ENCODE measurements at regions not wholly inside any gene's neighbourhood (a gene's known extent, or its start where the extent isn't known, plus 50 kb on each side); places are given as distances from the start of the nearest gene placed in this dataset.
"Not testable (repeated sequence)": the region's sequence is repeated elsewhere in the genome, so short reads cannot be mapped to it uniquely, and the experiment has no call there.

DNA sequence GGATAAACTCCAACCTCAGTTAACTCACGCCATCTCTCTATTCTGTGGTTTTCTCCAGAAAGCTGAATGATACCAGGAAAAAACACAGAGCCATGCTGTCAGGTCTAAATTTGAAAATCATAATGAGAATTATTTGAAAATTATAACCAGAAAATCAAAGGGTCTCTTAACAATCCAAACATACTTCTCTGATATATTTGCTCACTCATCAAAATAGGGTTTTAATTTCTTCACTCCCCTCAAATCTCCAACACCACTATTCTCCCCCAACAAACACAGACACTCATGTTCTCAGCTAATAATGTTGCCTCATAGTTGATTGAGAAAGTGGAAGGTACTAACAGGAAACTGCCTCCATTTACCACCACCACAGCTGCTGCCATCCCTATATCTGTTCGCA is 375.5 kb downstream of the TLE1 start:
- H3K27me3 ChIP-seq = no peaks in the 10 kb centered on the region
- no peak overlapping the region for H3K4me3 ChIP-seq
- intact Hi-C loops (cut with DNase I) = no loop called here
- WGBS, 2 donors = 92 to 94% methylated on average over 2 of the region's 2 CpGs
- DNase-seq = no peak
- TF ChIP-seq, protein P1, sequence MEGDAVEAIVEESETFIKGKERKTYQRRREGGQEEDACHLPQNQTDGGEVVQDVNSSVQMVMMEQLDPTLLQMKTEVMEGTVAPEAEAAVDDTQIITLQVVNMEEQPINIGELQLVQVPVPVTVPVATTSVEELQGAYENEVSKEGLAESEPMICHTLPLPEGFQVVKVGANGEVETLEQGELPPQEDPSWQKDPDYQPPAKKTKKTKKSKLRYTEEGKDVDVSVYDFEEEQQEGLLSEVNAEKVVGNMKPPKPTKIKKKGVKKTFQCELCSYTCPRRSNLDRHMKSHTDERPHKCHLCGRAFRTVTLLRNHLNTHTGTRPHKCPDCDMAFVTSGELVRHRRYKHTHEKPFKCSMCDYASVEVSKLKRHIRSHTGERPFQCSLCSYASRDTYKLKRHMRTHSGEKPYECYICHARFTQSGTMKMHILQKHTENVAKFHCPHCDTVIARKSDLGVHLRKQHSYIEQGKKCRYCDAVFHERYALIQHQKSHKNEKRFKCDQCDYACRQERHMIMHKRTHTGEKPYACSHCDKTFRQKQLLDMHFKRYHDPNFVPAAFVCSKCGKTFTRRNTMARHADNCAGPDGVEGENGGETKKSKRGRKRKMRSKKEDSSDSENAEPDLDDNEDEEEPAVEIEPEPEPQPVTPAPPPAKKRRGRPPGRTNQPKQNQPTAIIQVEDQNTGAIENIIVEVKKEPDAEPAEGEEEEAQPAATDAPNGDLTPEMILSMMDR (IDR thresholded peaks at IDR 0.05) = no peak
- TF ChIP-seq POLR2A (IDR thresholded peaks at IDR 0.05) (no peak), POLR2AphosphoS5 (IDR thresholded peaks at IDR 0.05) (no peak), EP300 (IDR thresholded peaks at IDR 0.05) (no peak)
- no peaks in the 10 kb centered on the region for H3K9me3 ChIP-seq
- H3K4me1 ChIP-seq = no peaks in the 10 kb centered on the region
- H3K36me3 ChIP-seq = no peaks in the 10 kb centered on the region
- H3K27ac ChIP-seq = no peak overlapping the region

DNA sequence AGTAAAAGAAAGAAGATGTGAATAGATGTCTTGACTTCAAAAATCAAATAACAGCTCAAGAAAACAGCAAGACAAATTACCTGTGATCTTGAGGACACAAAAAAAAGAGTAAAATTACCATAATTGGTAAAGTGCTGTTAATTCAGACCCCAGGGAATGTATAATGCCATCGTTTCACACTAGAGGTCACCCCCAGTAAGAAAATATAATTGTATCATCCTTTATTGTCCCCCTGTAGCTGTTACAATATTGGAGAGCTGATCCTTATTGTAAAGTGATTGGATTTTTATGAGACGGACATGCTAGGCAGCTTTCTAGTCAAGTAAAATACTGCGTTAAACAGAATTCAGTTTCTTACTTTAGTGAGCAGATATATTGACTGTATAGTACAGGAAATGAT is 377.0 kb downstream of the TLE1 start:
- intact Hi-C loops (cut with DNase I) = no loop called here
- Histone ChIP-seq H3K27me3 (no peaks in the 10 kb centered on the region), H3K4me1 (no peaks in the 10 kb centered on the region), H3K36me3 (no peaks in the 10 kb centered on the region), H3K4me3 (no peak overlapping the region), H3K9me3 (no peaks in the 10 kb centered on the region), H3K27ac (no peak overlapping the region)
- DNase-seq = no peak
- TF ChIP-seq EP300 (IDR thresholded peaks at IDR 0.05) (no peak), POLR2AphosphoS5 (IDR thresholded peaks at IDR 0.05) (no peak), POLR2A (IDR thresholded peaks at IDR 0.05) (no peak)
- TF ChIP-seq, protein P1 (IDR thresholded peaks at IDR 0.05) = no peak
- WGBS, 2 donors = 53 to 79% methylated on average over 3 of the region's 3 CpGs

DNA sequence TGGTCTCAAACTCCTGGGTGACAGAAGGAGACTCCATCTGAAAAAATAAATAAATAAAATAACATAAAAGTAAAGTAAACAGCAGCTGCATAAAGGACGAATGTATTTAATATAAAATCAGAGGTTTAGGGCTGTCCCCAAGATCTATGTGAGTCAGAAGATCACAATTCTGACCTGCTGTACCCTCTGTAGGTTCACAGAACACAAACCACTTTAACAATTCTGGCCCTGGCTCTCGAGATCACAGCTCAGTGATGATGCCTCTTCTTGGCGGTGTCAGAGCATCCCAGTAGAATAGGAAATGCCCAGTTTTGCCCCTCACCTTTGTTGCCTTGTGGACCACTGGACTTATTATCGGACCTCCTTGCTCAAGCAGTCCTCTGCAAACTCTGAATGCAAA is 380.9 kb downstream of the TLE1 start:
- intact Hi-C loops (cut with DNase I) = no loop called here
- no peak for DNase-seq
- H3K9me3 ChIP-seq = no peaks in the 10 kb centered on the region
- no peak overlapping the region for H3K4me3 ChIP-seq
- no peaks in the 10 kb centered on the region for H3K27me3 ChIP-seq
- no peaks in the 10 kb centered on the region for H3K36me3 ChIP-seq
- no peak for TF ChIP-seq POLR2AphosphoS5 (IDR thresholded peaks at IDR 0.05)
- TF ChIP-seq EP300 (IDR thresholded peaks at IDR 0.05) = no peak
- TF ChIP-seq, protein P1 (IDR thresholded peaks at IDR 0.05) = no peak
- no peak for TF ChIP-seq POLR2A (IDR thresholded peaks at IDR 0.05)
- WGBS, 2 donors = 66 to 84% methylated on average over 4 of the region's 4 CpGs
- no peak overlapping the region for H3K27ac ChIP-seq
- H3K4me1 ChIP-seq = no peaks in the 10 kb centered on the region

DNA sequence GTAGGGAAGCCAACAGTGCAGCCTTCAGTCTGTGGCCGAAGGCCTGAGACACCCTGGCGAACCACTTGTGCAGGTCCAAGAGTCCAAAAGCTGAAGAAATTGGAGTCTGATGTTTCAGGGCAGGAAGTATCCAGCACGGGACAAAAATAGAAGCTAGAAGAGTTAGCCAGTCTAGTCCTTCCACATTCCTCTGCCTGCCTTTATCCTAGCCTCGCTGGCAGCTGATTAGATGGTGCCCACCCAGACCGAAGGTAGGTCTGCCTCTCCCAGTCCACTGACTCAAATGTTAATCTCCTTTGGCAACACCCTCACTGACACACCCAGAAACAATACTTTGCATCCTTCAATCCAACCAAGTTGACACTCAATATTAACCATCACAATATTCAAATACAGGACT is 381.6 kb downstream of the TLE1 start:
- H3K27ac ChIP-seq; H3K36me3 ChIP-seq; H3K4me1 ChIP-seq; H3K9me3 ChIP-seq; H3K27me3 ChIP-seq; DNase-seq; H3K4me3 ChIP-seq; intact Hi-C loops (cut with DNase I): not testable (repeated sequence)
- 75 to 89% methylated on average over 5 of the region's 5 CpGs for WGBS, 2 donors

DNA sequence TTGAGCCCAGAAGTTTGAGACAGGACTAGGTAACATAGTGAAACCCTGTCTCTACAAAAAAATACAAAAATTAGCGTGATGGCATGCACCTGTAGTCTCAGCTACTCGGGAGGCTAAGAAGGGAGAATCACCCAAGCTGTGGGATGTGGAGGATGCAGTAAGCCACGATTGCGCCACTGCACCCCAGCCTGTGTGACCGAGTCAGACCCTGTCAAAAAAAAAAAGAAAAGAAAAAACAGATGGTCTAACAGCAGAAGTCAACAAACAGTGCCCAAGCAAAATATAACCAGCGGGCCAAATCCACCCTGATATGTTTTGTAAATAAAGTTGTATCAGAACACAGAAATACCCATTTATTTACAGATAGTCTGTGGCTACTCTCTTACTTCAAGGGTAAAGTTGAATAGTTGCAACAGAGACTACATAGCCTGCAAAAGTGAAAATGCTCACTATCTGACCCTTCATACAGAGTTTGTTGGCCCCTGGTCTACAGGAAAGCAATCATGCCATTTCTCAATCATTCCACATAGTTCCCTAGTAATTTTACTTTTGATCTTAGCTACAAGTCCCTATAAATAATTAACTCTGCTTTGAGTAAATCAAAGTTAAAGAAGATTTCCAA is 383.7 kb downstream of the TLE1 start:
- intact Hi-C loops (cut with DNase I) = no loop called here
- H3K9me3 ChIP-seq = peaks cover 0 to 2% (median 0%) of the 10 kb centered on the region in 4 donors
- TF ChIP-seq, protein P1 (IDR thresholded peaks at IDR 0.05) = no peak
- no peak for TF ChIP-seq EP300 (IDR thresholded peaks at IDR 0.05)
- no peak for TF ChIP-seq POLR2AphosphoS5 (IDR thresholded peaks at IDR 0.05)
- TF ChIP-seq POLR2A (IDR thresholded peaks at IDR 0.05) = no peak
- WGBS, 2 donors = 77 to 90% methylated on average over 6 of the region's 6 CpGs
- no peak overlapping the region for H3K4me3 ChIP-seq
- H3K27me3 ChIP-seq = no peaks in the 10 kb centered on the region
- H3K27ac ChIP-seq = no peak overlapping the region
- DNase-seq = no peak
- H3K4me1 ChIP-seq = no peaks in the 10 kb centered on the region
- H3K36me3 ChIP-seq = no peaks in the 10 kb centered on the region

All from sigmoid colon (tissue), 6 donors.